ENCODE measurements at regions not wholly inside any gene's neighbourhood (a gene's known extent, or its start where the extent isn't known, plus 50 kb on each side); places are given as distances from the start of the nearest gene placed in this dataset.

DNA sequence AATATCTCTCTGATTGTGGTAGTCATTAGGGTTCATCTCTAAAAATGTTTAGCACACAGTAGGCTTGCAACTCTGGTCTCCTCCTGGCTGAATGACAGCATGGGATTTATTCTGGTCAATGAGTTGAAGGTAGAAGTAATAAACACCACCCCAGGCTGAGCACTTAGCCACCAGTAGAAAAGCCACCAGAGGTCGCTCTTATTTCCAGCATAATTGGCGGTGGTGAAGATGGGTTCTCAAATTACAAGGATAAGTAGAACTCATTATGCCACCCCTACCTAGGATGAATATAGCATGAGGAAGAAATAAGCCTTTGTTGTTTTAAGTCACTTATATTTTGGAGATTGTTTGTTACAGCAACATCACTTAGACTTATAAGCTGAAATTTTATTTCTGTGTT lies 302.7 kb downstream of the GPM6A start:
- Histone ChIP-seq H3K4me1 (ENCODE audit: insufficient read depth, poor library complexity, severe bottlenecking) (no peaks in the 10 kb centered on the region), H3K27me3 (ENCODE audit: insufficient read depth, poor library complexity, severe bottlenecking) (no peaks in the 10 kb centered on the region), H3K36me3 (ENCODE audit: low read depth) (no peaks in the 10 kb centered on the region), H3K9me3 (ENCODE audit: severe bottlenecking) (no peaks in the 10 kb centered on the region), H3K27ac (ENCODE audit: poor library complexity, severe bottlenecking) (no peak overlapping the region), H3K4me3 (ENCODE audit: severe bottlenecking) (no peak overlapping the region)
- ATAC-seq (ENCODE audit: low read depth) (no peak), DNase-seq (ENCODE audit: low spot score) (no peak)
- TF ChIP-seq, protein P1, sequence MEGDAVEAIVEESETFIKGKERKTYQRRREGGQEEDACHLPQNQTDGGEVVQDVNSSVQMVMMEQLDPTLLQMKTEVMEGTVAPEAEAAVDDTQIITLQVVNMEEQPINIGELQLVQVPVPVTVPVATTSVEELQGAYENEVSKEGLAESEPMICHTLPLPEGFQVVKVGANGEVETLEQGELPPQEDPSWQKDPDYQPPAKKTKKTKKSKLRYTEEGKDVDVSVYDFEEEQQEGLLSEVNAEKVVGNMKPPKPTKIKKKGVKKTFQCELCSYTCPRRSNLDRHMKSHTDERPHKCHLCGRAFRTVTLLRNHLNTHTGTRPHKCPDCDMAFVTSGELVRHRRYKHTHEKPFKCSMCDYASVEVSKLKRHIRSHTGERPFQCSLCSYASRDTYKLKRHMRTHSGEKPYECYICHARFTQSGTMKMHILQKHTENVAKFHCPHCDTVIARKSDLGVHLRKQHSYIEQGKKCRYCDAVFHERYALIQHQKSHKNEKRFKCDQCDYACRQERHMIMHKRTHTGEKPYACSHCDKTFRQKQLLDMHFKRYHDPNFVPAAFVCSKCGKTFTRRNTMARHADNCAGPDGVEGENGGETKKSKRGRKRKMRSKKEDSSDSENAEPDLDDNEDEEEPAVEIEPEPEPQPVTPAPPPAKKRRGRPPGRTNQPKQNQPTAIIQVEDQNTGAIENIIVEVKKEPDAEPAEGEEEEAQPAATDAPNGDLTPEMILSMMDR (IDR thresholded peaks at IDR 0.05; ENCODE audit: poor library complexity, severe bottlenecking), result peak; percentile 20

DNA sequence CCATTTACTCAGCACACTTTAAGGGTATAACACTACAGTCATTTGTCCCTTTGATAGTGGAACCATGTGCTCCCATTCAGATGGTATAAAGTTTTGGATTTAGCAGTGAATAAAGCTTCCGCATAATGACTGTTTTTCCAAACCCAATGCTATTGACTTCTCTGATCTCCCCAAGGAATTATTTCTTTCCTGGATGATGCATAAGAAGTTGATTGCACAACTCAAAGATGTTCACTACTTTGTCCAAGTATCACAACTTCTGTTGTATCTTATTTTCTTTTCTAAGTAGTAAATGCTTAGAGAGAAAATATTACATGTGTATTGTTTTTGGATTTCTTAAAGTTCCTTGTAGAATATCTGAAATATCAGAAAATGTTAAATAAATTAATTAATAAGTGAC lies 300.2 kb downstream of the GPM6A start:
- H3K9me3 ChIP-seq (ENCODE audit: severe bottlenecking), result no peaks in the 10 kb centered on the region
- ATAC-seq (ENCODE audit: low read depth) (no peak), DNase-seq (ENCODE audit: low spot score) (no peak)
- no peaks in the 10 kb centered on the region for H3K27me3 ChIP-seq (ENCODE audit: insufficient read depth, poor library complexity, severe bottlenecking)
- H3K4me3 ChIP-seq (ENCODE audit: severe bottlenecking), result no peak overlapping the region
- no peak overlapping the region for H3K27ac ChIP-seq (ENCODE audit: poor library complexity, severe bottlenecking)
- H3K36me3 ChIP-seq (ENCODE audit: low read depth), result no peaks in the 10 kb centered on the region
- TF ChIP-seq, protein P1 (IDR thresholded peaks at IDR 0.05; ENCODE audit: poor library complexity, severe bottlenecking), result no peak
- H3K4me1 ChIP-seq (ENCODE audit: insufficient read depth, poor library complexity, severe bottlenecking), result no peaks in the 10 kb centered on the region

DNA sequence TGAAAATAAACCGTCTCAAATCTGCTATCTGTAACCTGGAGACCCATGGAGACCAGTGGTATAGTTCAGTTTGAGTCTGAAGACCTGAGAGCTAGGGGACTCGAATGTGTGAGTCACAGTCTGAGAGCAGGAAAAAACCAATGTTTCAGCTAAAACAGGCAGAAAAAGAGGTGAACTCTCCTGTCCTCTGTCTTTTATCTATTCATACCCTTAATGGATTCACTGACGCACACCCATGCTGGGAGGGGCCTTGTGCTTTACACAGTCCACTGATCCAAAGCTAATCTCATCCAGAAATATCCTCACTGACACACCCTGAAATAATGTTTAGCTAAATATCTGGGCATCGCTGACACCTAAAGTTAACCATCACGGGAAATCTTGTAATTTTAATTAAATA lies 297.9 kb downstream of the GPM6A start:
- no peaks in the 10 kb centered on the region for H3K27me3 ChIP-seq (ENCODE audit: insufficient read depth, poor library complexity, severe bottlenecking)
- TF ChIP-seq, protein P1 (IDR thresholded peaks at IDR 0.05; ENCODE audit: poor library complexity, severe bottlenecking), result no peak

DNA sequence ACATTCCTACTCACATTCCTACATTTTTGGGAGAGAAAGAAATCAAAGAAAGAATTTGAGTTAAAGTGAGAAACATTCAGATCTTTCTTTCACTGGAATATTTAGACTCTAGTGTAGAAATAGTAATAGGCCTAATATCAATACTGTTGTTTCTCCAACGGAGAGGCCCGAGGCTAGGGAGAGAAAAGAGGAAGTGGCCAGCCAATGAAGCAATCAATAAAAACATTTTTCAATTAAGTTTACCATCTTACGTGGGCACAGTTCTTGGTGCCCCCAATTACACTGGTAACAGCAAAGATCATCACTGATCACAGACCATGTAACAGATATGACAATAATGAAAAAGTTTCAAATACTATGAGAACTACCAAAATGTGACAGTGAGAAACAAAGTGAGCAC lies 281.4 kb downstream of the GPM6A start:
- TF ChIP-seq, protein P1 (IDR thresholded peaks at IDR 0.05; ENCODE audit: poor library complexity, severe bottlenecking), result no peak
- Histone ChIP-seq H3K36me3 (ENCODE audit: low read depth) (no peaks in the 10 kb centered on the region), H3K27ac (ENCODE audit: poor library complexity, severe bottlenecking) (no peak overlapping the region), H3K9me3 (ENCODE audit: severe bottlenecking) (no peaks in the 10 kb centered on the region), H3K4me3 (ENCODE audit: severe bottlenecking) (no peak overlapping the region), H3K27me3 (ENCODE audit: insufficient read depth, poor library complexity, severe bottlenecking) (no peaks in the 10 kb centered on the region), H3K4me1 (ENCODE audit: insufficient read depth, poor library complexity, severe bottlenecking) (no peaks in the 10 kb centered on the region)
- ATAC-seq (ENCODE audit: low read depth) (no peak), DNase-seq (ENCODE audit: low spot score) (no peak)

More for the DNA sequence above, 297.9 kb downstream of the GPM6A start:
- Histone ChIP-seq H3K36me3 (ENCODE audit: low read depth) (no peaks in the 10 kb centered on the region), H3K27ac (ENCODE audit: poor library complexity, severe bottlenecking) (no peak overlapping the region), H3K9me3 (ENCODE audit: severe bottlenecking) (no peaks in the 10 kb centered on the region), H3K4me3 (ENCODE audit: severe bottlenecking) (no peak overlapping the region), H3K4me1 (ENCODE audit: insufficient read depth, poor library complexity, severe bottlenecking) (no peaks in the 10 kb centered on the region)
- no peak for ATAC-seq (ENCODE audit: low read depth)
- no peak for DNase-seq (ENCODE audit: low spot score)

DNA sequence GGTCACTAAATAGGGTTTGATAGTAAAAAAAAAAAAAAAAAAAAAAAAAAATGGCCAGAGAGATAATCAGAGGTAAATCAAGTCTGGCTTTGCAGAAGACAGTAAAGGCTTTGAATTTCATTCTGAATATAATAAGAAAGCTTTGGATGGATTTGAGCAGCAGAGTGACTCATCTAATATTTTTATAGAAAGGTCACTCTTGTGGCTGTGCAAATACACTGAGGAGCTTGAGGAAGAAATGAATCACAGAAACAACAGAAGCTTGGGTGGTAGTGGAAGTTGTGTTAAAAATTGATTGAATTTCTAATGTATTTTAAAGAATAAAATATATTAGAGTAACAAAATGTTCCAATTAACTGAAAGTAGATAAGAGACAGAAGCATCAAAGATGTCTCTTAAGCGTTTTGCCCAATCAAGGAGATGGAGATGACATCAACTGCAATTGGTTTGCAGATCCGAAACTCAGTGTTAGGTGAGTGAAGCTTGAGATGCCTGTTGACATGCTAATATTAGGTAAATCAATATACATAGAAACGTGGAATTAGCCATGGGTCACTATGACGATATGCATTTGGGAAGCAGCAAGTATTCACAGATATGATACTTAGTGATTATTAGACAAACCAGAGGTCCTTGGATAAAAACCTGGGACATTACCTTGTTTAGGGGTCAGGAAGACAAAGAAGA lies 280.5 kb downstream of the GPM6A start:
- no peak overlapping the region for H3K4me3 ChIP-seq (ENCODE audit: severe bottlenecking)
- ATAC-seq (ENCODE audit: low read depth) (peak; percentile 92), DNase-seq (ENCODE audit: low spot score) (no peak)
- H3K9me3 ChIP-seq (ENCODE audit: severe bottlenecking), result no peaks in the 10 kb centered on the region
- TF ChIP-seq, protein P1 (IDR thresholded peaks at IDR 0.05; ENCODE audit: poor library complexity, severe bottlenecking), result no peak
- H3K27me3 ChIP-seq (ENCODE audit: insufficient read depth, poor library complexity, severe bottlenecking), result no peaks in the 10 kb centered on the region
- no peak overlapping the region for H3K27ac ChIP-seq (ENCODE audit: poor library complexity, severe bottlenecking)
- no peaks in the 10 kb centered on the region for H3K36me3 ChIP-seq (ENCODE audit: low read depth)
- no peaks in the 10 kb centered on the region for H3K4me1 ChIP-seq (ENCODE audit: insufficient read depth, poor library complexity, severe bottlenecking)

Data from RWPE2 (cell line).